Keratinocyte (primary cell): ENCODE measurements at regions not wholly inside any gene's neighbourhood (a gene's known extent, or its start where the extent isn't known, plus 50 kb on each side); places are given as distances from the start of the nearest gene placed in this dataset.
"Not testable (repeated sequence)": the region's sequence is repeated elsewhere in the genome, so short reads cannot be mapped to it uniquely, and the experiment has no call there.

Source experiments
- DNase-seq: peaks from one replicate; pipeline ENCODE4 v3.0.0-alpha.2; 2011; ENCODE audit warnings: low read depth, missing footprints, low spot score
- FAIRE-seq: peaks from 2 replicates; lab custom pipeline; 2011; peaks lifted over from hg19 to GRCh38; lab: Jason Lieb, UNC
- H2AFZ ChIP-seq: 2 replicates; pipeline ENCODE4 v1.6.0; 2012; ENCODE audit warnings: low read length, control low read depth, inconsistent platforms; ENCODE audit not compliant: control insufficient read depth
- H3K27ac ChIP-seq: 2 replicates; pipeline ENCODE4 v1.5.1; 2011; ENCODE audit warnings: low read length; ENCODE audit not compliant: control insufficient read depth, insufficient read depth
- H3K27me3 ChIP-seq: 3 replicates; pipeline ENCODE4 v1.6.0; 2011; ENCODE audit warnings: low read length; ENCODE audit not compliant: control insufficient read depth, insufficient read depth; ENCODE audit errors: extremely low read depth
- H3K36me3 ChIP-seq, 2 experiments: 2 replicates in 1 of 2; 3 replicates in 1 of 2; pipeline ENCODE4 v1.5.1; 2011; ENCODE audit warnings: low read length in 2 of 2, mild to moderate bottlenecking in 1 of 2; ENCODE audit not compliant: control insufficient read depth in 2 of 2, insufficient read depth in 2 of 2; ENCODE audit errors: extremely low read depth in 1 of 2
- H3K4me1 ChIP-seq: 3 replicates; pipeline ENCODE4 v1.5.1; 2011; ENCODE audit warnings: low read length; ENCODE audit not compliant: control insufficient read depth, insufficient read depth; ENCODE audit errors: extremely low read depth
- H3K4me2 ChIP-seq: 3 replicates; pipeline ENCODE4 v1.6.0; 2011; ENCODE audit warnings: low read depth, low read length; ENCODE audit not compliant: control insufficient read depth, insufficient read depth; ENCODE audit errors: extremely low read depth
- H3K4me3 ChIP-seq, 3 experiments: fragments of 200-600 bp in 1 of 3; sonication (generic) in 1 of 3; 2 replicates in 2 of 3; 3 replicates in 1 of 3; pipeline ENCODE4 v1.5.1; 2011 to 2016; ENCODE audit warnings: low read length in 3 of 3, mild to moderate bottlenecking in 3 of 3, control low read depth in 2 of 3, inconsistent platforms in 1 of 3, low read depth in 1 of 3, mixed read lengths in 1 of 3, mixed run types in 1 of 3, moderate library complexity in 1 of 3; ENCODE audit not compliant: control insufficient read depth in 2 of 3, insufficient read depth in 2 of 3; ENCODE audit errors: extremely low read depth in 1 of 3
- H3K79me2 ChIP-seq: 2 replicates; pipeline ENCODE4 v1.6.0; 2012; ENCODE audit warnings: low read length; ENCODE audit not compliant: control insufficient read depth, insufficient read depth
- H3K9ac ChIP-seq: 3 replicates; pipeline ENCODE4 v1.6.0; 2011; ENCODE audit warnings: low read length; ENCODE audit not compliant: control insufficient read depth, insufficient read depth; ENCODE audit errors: extremely low read depth
- H3K9me1 ChIP-seq: 3 replicates; pipeline ENCODE4 v1.6.0; 2011; ENCODE audit warnings: low read length; ENCODE audit not compliant: control insufficient read depth, insufficient read depth; ENCODE audit errors: extremely low read depth
- H3K9me3 ChIP-seq: 2 replicates; pipeline ENCODE4 v1.5.1; 2012; ENCODE audit warnings: low read depth, low read length; ENCODE audit not compliant: control insufficient read depth
- H4K20me1 ChIP-seq: 3 replicates; pipeline ENCODE4 v1.6.0; 2011; ENCODE audit warnings: low read length; ENCODE audit not compliant: control insufficient read depth, insufficient read depth; ENCODE audit errors: extremely low read depth
- EZH2 ChIP-seq: IDR thresholded peaks from one replicate; pipeline ENCODE4 v1.6.1; 2012; ENCODE audit warnings: inconsistent platforms, mild to moderate bottlenecking, low read length, moderate library complexity
- dilution Hi-C: fragments of 300-500 bp; cut with MboI; formaldehyde crosslinking; loops from one replicate; pipeline ENCODE4 v1.7.0; 2020; ENCODE audit warnings: low sequenced_read_pairs; ENCODE audit not compliant: extremely low pct_ligation_motif_present
- TF ChIP-seq, protein P1 (sequence below), 3 experiments: IDR thresholded peaks in 1 of 3; conservative IDR thresholded peaks in 1 of 3; optimal IDR thresholded peaks in 1 of 3; 2 replicates in 2 of 3; 3 replicates in 1 of 3; pipeline versions ENCODE3 to v1.5.1; 2011; ENCODE audit warnings: low read length in 3 of 3, mild to moderate bottlenecking in 3 of 3, moderate library complexity in 2 of 3, control low read depth in 1 of 3, inconsistent platforms in 1 of 3; ENCODE audit not compliant: insufficient read depth in 2 of 3; ENCODE audit errors: extremely low read depth in 1 of 3

GRCh38 chr5:131001507-131001906 lies 163.5 kb downstream of the HINT1 start:
- H3K79me2 ChIP-seq, result no peaks in the 10 kb centered on the region
- H3K9me3 ChIP-seq, result no peaks in the 10 kb centered on the region
- H3K27me3 ChIP-seq, result no peaks in the 10 kb centered on the region
- FAIRE-seq (no peak), DNase-seq (no peak)
- TF ChIP-seq EZH2, result no peak
- TF ChIP-seq, protein P1, sequence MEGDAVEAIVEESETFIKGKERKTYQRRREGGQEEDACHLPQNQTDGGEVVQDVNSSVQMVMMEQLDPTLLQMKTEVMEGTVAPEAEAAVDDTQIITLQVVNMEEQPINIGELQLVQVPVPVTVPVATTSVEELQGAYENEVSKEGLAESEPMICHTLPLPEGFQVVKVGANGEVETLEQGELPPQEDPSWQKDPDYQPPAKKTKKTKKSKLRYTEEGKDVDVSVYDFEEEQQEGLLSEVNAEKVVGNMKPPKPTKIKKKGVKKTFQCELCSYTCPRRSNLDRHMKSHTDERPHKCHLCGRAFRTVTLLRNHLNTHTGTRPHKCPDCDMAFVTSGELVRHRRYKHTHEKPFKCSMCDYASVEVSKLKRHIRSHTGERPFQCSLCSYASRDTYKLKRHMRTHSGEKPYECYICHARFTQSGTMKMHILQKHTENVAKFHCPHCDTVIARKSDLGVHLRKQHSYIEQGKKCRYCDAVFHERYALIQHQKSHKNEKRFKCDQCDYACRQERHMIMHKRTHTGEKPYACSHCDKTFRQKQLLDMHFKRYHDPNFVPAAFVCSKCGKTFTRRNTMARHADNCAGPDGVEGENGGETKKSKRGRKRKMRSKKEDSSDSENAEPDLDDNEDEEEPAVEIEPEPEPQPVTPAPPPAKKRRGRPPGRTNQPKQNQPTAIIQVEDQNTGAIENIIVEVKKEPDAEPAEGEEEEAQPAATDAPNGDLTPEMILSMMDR (optimal IDR thresholded peaks at IDR 0.05 in 1 of 3, IDR thresholded peaks at IDR 0.05 in 1 of 3, conservative IDR thresholded peaks at IDR 0.05 in 1 of 3; ENCODE audit: extremely low read depth in 1 of 3, insufficient read depth in 2 of 3, low read length in 3 of 3), result no peak
- H3K4me2 ChIP-seq, result no peak overlapping the region
- no peak overlapping the region for H3K9ac ChIP-seq
- no peaks in the 10 kb centered on the region for H4K20me1 ChIP-seq
- no peak overlapping the region for H2AFZ ChIP-seq
- H3K36me3 ChIP-seq, result no peaks in the 10 kb centered on the region
- no peaks in the 10 kb centered on the region for H3K4me1 ChIP-seq
- no peak overlapping the region for H3K4me3 ChIP-seq
- dilution Hi-C loops, result no loop called here
- H3K27ac ChIP-seq, result no peak overlapping the region
- H3K9me1 ChIP-seq, result no peaks in the 10 kb centered on the region

DNA sequence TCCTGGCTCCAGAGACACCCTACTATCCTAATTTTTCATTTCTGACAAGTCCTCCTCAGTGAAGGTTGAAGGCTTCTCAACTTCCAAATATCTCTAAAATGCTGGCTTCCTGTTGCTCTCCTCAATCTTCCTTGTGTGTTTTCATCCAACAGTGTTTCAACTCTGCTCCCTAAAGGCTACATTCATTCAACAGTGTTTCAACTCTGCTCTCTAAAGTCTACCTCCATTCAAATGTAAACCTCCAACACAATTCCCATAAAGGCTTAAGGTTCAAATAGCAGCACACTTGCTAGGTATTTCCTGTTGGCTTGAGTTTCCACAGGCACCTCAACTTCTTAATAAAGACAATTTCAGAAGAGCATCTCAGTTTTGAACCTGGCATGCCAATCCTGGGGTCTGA lies 164.8 kb downstream of the HINT1 start:
- H3K79me2 ChIP-seq, result no peaks in the 10 kb centered on the region
- no peak for TF ChIP-seq EZH2
- TF ChIP-seq, protein P1 (optimal IDR thresholded peaks at IDR 0.05 in 1 of 3, IDR thresholded peaks at IDR 0.05 in 1 of 3, conservative IDR thresholded peaks at IDR 0.05 in 1 of 3; ENCODE audit: extremely low read depth in 1 of 3, insufficient read depth in 2 of 3, low read length in 3 of 3), result no peak
- H3K4me2 ChIP-seq, result no peak overlapping the region
- no peaks in the 10 kb centered on the region for H3K9me1 ChIP-seq
- FAIRE-seq (no peak), DNase-seq (no peak)
- no peaks in the 10 kb centered on the region for H3K27me3 ChIP-seq
- dilution Hi-C loops, result no loop called here
- no peak overlapping the region for H3K27ac ChIP-seq
- H4K20me1 ChIP-seq, result no peaks in the 10 kb centered on the region
- no peak overlapping the region for H3K4me3 ChIP-seq
- H2AFZ ChIP-seq, result no peak overlapping the region
- H3K9me3 ChIP-seq, result no peaks in the 10 kb centered on the region
- H3K9ac ChIP-seq, result no peak overlapping the region
- H3K4me1 ChIP-seq, result no peaks in the 10 kb centered on the region
- H3K36me3 ChIP-seq, result no peaks in the 10 kb centered on the region

- H3K36me3 ChIP-seq, H2AFZ ChIP-seq, H3K27me3 ChIP-seq, H4K20me1 ChIP-seq, H3K4me2 ChIP-seq, dilution Hi-C loops, H3K9ac ChIP-seq, DNase-seq, H3K9me1 ChIP-seq, H3K4me3 ChIP-seq, H3K79me2 ChIP-seq, H3K27ac ChIP-seq, H3K9me3 ChIP-seq, FAIRE-seq, H3K4me1 ChIP-seq: not testable (repeated sequence)
Observed at GRCh38 chr5:130996720-130997119, 168.3 kb downstream of the HINT1 start.
